ENCODE measurements at regions not wholly inside any gene's neighbourhood (a gene's known extent, or its start where the extent isn't known, plus 50 kb on each side); places are given as distances from the start of the nearest gene placed in this dataset.

DNA sequence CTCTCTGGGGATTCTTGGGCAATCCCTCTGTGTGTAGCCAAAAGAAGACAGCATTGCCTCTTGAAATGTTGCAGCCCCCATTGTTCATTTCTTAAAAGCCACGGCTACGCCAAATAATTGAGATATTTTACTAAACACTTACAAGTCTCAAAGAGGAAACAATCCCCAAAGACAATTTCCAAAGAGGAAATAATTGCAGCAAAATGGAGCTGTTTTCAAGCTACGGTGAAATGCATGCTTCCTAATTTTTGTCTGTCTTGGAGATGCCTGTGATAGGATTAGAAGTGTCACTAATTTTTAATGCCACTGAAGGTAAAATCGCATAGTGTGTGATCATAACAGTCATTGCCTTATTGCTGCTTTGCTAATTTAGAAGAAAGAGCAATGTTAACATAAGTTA is 72.9 kb upstream of the NAMPT start:
- Histone ChIP-seq H3K27ac (ENCODE audit: low read depth, low read length) (no peak overlapping the region), H4K91ac (ENCODE audit: low read depth, low read length) (no peak overlapping the region), H3K9me3 (ENCODE audit: insufficient read depth, low read depth, low read length) (no peaks in the 10 kb centered on the region), H3K36me3 (ENCODE audit: control insufficient read depth in 1 of 2, insufficient read depth in 2 of 2, low read length in 2 of 2) (no peaks in the 10 kb centered on the region), H3K27me3 (ENCODE audit: insufficient read depth, low read length) (no peaks in the 10 kb centered on the region), H2AFZ (ENCODE audit: insufficient read depth, low read length, poor library complexity) (no peak overlapping the region), H3K4me3 (ENCODE audit: low read depth, low read length) (no peak overlapping the region), H2BK12ac (ENCODE audit: low read length) (no peak overlapping the region), H3K79me2 (ENCODE audit: control insufficient read depth, insufficient read depth, low read length, poor library complexity) (no peaks in the 10 kb centered on the region), H2BK120ac (ENCODE audit: insufficient read depth, low read length, poor library complexity) (no peak overlapping the region), H3K4me2 (ENCODE audit: low read length) (no peak overlapping the region), H3K23ac (ENCODE audit: low read length) (no peak overlapping the region), H3K18ac (ENCODE audit: low read length) (no peak overlapping the region), H3K14ac (ENCODE audit: low read length) (no peak overlapping the region), H4K8ac (ENCODE audit: low read depth, low read length) (no peak overlapping the region), H3K9ac (ENCODE audit: low read length) (no peak overlapping the region), H3K79me1 (ENCODE audit: low read length) (no peaks in the 10 kb centered on the region), H4K12ac (ENCODE audit: low read depth, low read length) (no peak overlapping the region), H2AK5ac (ENCODE audit: low read length) (no peak overlapping the region), H3K4me1 (ENCODE audit: control insufficient read depth in 1 of 2, insufficient read depth in 2 of 2, low read length in 2 of 2) (no peaks in the 10 kb centered on the region), H3K4ac (ENCODE audit: low read depth, low read length) (no peak overlapping the region), H2BK5ac (ENCODE audit: low read depth, low read length, poor library complexity) (no peak overlapping the region)
- WGBS (ENCODE audit: extremely low coverage, insufficient coverage, insufficient read length): no CpG with 5 or more reads among the region's 4 CpGs
- DNase-seq: no peak

DNA sequence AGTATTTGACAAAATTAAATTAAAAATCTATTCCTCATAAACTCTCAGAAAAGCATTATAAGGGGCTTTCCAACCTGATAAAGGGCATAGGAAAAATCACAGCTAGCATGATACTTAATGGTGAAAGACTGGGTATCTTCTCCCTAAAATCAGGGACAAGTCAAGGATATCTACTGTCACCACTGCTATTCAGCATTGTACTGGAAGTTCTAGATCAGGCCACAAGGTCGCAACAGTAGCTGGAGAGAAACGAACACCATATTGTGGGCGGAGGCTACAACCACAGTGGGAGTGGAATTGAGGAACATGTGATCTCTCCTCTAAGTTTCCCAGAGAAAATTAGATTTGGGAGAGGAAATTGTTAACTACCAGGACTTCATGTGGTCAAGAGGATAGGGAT is 70.0 kb upstream of the NAMPT start:
- Histone ChIP-seq H3K4me1 (ENCODE audit: control insufficient read depth in 1 of 2, insufficient read depth in 2 of 2, low read length in 2 of 2) (no peaks in the 10 kb centered on the region), H4K8ac (ENCODE audit: low read depth, low read length) (no peak overlapping the region), H3K23ac (ENCODE audit: low read length) (no peak overlapping the region), H3K9ac (ENCODE audit: low read length) (no peak overlapping the region), H2BK12ac (ENCODE audit: low read length) (no peak overlapping the region), H3K27ac (ENCODE audit: low read depth, low read length) (no peak overlapping the region), H3K4ac (ENCODE audit: low read depth, low read length) (no peak overlapping the region), H3K4me3 (ENCODE audit: low read depth, low read length) (no peak overlapping the region), H3K36me3 (ENCODE audit: control insufficient read depth in 1 of 2, insufficient read depth in 2 of 2, low read length in 2 of 2) (no peaks in the 10 kb centered on the region), H2BK5ac (ENCODE audit: low read depth, low read length, poor library complexity) (no peak overlapping the region), H3K79me2 (ENCODE audit: control insufficient read depth, insufficient read depth, low read length, poor library complexity) (no peaks in the 10 kb centered on the region), H3K9me3 (ENCODE audit: insufficient read depth, low read depth, low read length) (no peaks in the 10 kb centered on the region), H3K79me1 (ENCODE audit: low read length) (no peaks in the 10 kb centered on the region), H2AFZ (ENCODE audit: insufficient read depth, low read length, poor library complexity) (no peak overlapping the region), H3K18ac (ENCODE audit: low read length) (no peak overlapping the region), H3K27me3 (ENCODE audit: insufficient read depth, low read length) (no peaks in the 10 kb centered on the region), H2BK120ac (ENCODE audit: insufficient read depth, low read length, poor library complexity) (no peak overlapping the region), H2AK5ac (ENCODE audit: low read length) (no peak overlapping the region), H3K14ac (ENCODE audit: low read length) (no peak overlapping the region), H3K4me2 (ENCODE audit: low read length) (no peak overlapping the region), H4K12ac (ENCODE audit: low read depth, low read length) (no peak overlapping the region), H4K91ac (ENCODE audit: low read depth, low read length) (no peak overlapping the region)
- no peak for DNase-seq
- WGBS (ENCODE audit: extremely low coverage, insufficient coverage, insufficient read length): no CpG with 5 or more reads among the region's 3 CpGs

DNA sequence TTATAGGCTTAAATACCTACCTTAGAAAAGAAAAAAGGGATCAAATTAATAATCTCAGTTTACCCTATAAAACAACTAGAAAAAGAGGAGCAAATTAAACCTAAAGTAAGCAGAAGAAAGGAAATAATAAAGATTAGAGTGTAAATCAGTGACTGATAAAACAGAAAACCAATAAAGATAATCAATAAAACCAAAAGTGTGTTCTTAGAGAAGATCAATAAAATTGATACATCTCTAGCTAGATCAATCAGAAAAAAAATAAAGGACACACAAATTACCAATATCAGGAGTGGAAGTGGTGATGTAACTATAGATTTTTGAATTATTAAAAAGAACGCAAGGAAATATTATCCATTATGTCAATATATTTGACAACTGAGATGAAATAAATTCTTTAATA is 69.2 kb upstream of the NAMPT start:
- Histone ChIP-seq H3K9me3 (ENCODE audit: insufficient read depth, low read depth, low read length) (no peaks in the 10 kb centered on the region), H3K27me3 (ENCODE audit: insufficient read depth, low read length) (no peaks in the 10 kb centered on the region), H3K4me2 (ENCODE audit: low read length) (no peak overlapping the region), H3K79me1 (ENCODE audit: low read length) (no peaks in the 10 kb centered on the region), H2BK12ac (ENCODE audit: low read length) (no peak overlapping the region), H3K79me2 (ENCODE audit: control insufficient read depth, insufficient read depth, low read length, poor library complexity) (no peaks in the 10 kb centered on the region), H2AFZ (ENCODE audit: insufficient read depth, low read length, poor library complexity) (no peak overlapping the region), H2BK5ac (ENCODE audit: low read depth, low read length, poor library complexity) (no peak overlapping the region), H3K9ac (ENCODE audit: low read length) (no peak overlapping the region), H3K14ac (ENCODE audit: low read length) (no peak overlapping the region), H3K4me3 (ENCODE audit: low read depth, low read length) (no peak overlapping the region), H3K27ac (ENCODE audit: low read depth, low read length) (no peak overlapping the region), H4K91ac (ENCODE audit: low read depth, low read length) (no peak overlapping the region), H3K18ac (ENCODE audit: low read length) (no peak overlapping the region), H4K12ac (ENCODE audit: low read depth, low read length) (no peak overlapping the region), H3K4me1 (ENCODE audit: control insufficient read depth in 1 of 2, insufficient read depth in 2 of 2, low read length in 2 of 2) (no peaks in the 10 kb centered on the region), H2BK120ac (ENCODE audit: insufficient read depth, low read length, poor library complexity) (no peak overlapping the region), H4K8ac (ENCODE audit: low read depth, low read length) (no peak overlapping the region), H3K23ac (ENCODE audit: low read length) (no peak overlapping the region), H3K4ac (ENCODE audit: low read depth, low read length) (no peak overlapping the region), H3K36me3 (ENCODE audit: control insufficient read depth in 1 of 2, insufficient read depth in 2 of 2, low read length in 2 of 2) (no peaks in the 10 kb centered on the region), H2AK5ac (ENCODE audit: low read length) (no peak overlapping the region)
- DNase-seq: no peak
- WGBS (ENCODE audit: extremely low coverage, insufficient coverage, insufficient read length): no CpG with 5 or more reads among the region's 1 CpG

DNA sequence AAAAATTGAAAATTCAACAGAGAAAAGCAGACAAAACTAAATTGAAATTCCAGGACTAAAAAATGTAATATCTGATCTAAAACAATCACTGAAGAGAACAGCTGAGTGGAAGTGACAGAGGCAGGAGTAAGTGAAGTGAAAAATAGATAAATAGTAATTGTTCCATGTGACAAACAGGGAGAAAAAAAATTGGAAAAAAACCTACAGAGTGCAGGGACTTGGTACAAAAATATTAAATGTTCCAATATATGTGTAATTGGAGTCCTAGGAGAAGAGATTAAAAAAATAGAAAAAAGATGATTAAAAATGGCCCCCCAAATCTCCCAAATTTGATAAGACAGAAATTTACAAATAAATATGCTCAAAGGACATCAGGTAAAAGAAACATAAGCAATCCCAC is 63.4 kb upstream of the NAMPT start:
- Histone ChIP-seq H3K4me1 (ENCODE audit: control insufficient read depth in 1 of 2, insufficient read depth in 2 of 2, low read length in 2 of 2) (no peaks in the 10 kb centered on the region), H3K27me3 (ENCODE audit: insufficient read depth, low read length) (no peaks in the 10 kb centered on the region), H4K8ac (ENCODE audit: low read depth, low read length) (no peak overlapping the region), H2BK12ac (ENCODE audit: low read length) (no peak overlapping the region), H4K12ac (ENCODE audit: low read depth, low read length) (no peak overlapping the region), H3K9me3 (ENCODE audit: insufficient read depth, low read depth, low read length) (no peaks in the 10 kb centered on the region), H3K18ac (ENCODE audit: low read length) (no peak overlapping the region), H3K27ac (ENCODE audit: low read depth, low read length) (no peak overlapping the region), H4K91ac (ENCODE audit: low read depth, low read length) (no peak overlapping the region), H3K36me3 (ENCODE audit: control insufficient read depth in 1 of 2, insufficient read depth in 2 of 2, low read length in 2 of 2) (no peaks in the 10 kb centered on the region), H3K4me3 (ENCODE audit: low read depth, low read length) (no peak overlapping the region), H3K4ac (ENCODE audit: low read depth, low read length) (no peak overlapping the region), H3K79me1 (ENCODE audit: low read length) (no peaks in the 10 kb centered on the region), H3K14ac (ENCODE audit: low read length) (no peak overlapping the region), H2BK120ac (ENCODE audit: insufficient read depth, low read length, poor library complexity) (no peak overlapping the region), H2AK5ac (ENCODE audit: low read length) (no peak overlapping the region), H2AFZ (ENCODE audit: insufficient read depth, low read length, poor library complexity) (no peak overlapping the region), H3K79me2 (ENCODE audit: control insufficient read depth, insufficient read depth, low read length, poor library complexity) (no peaks in the 10 kb centered on the region), H3K23ac (ENCODE audit: low read length) (no peak overlapping the region), H3K9ac (ENCODE audit: low read length) (no peak overlapping the region), H3K4me2 (ENCODE audit: low read length) (no peak overlapping the region), H2BK5ac (ENCODE audit: low read depth, low read length, poor library complexity) (no peak overlapping the region)
- DNase-seq: no peak
